Activated CD4-positive, alpha-beta T cell treated with anti-CD3 and anti-CD28 coated beads, Interleukin-2, amount 50 U/mL, for 48 hours (primary cell): ENCODE measurements at regions not wholly inside any gene's neighbourhood (a gene's known extent, or its start where the extent isn't known, plus 50 kb on each side); places are given as distances from the start of the nearest gene placed in this dataset.

Experiments used
- DNase-seq, 2 experiments: peaks; one replicate each; pipeline ENCODE4 v3.0.0-alpha.2; 2020

DNA sequence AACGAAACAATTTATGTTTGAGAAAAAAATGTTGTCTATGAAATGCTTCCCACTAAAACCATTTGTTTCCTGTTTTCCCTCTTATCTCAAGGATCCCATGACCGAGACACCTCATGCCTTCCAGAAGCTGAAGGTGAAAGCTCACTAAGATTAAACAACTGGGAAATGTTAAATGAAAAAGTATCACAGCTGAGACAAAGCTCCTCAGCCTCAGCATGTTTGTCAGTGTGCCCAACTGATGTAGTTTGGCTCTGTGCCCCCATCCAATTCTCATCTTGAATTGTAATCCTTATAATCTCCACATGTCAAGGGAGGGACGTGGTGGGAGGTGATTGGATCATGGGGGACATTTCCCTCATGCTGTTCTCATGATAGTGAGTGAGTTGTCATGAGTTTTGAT is 327.3 kb downstream of the HTR7 start:
- no peak for DNase-seq

DNA sequence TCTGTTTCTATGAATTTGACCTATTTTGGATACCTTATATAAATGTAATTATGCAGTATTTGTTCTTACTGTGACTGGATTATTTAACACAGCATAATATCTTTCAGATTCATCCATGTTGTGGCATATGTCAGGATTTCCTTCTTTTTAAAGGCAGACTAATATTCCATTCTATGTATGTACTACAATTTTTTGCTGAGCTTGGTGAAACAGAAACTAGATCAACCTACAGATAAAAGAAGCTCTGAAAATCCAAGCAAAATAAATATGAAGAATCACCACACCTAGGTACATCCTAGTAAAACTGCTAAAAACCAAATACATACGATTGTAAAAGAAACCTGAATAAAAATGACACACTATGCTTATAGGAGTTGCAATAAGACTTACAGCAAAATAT is 300.5 kb downstream of the HTR7 start:
- no peak for DNase-seq

DNA sequence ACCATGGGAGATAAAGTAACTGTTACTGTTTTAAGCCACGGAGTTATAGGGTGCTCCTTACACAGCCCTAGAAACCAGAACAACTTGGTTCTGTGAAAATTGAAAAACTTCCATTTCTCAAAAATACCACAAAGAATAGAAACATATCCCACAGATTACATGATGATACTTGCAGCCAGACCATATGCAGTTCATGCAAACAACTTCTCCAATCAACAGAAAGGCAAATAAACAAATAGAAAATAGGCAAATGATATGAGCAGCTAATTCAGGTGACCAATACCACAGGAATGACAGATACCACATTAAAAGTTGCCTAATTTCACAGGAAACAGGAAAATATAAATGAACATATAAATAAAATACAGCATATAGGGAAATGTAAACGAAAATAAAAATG is 297.5 kb downstream of the HTR7 start:
- DNase-seq = no peak

DNA sequence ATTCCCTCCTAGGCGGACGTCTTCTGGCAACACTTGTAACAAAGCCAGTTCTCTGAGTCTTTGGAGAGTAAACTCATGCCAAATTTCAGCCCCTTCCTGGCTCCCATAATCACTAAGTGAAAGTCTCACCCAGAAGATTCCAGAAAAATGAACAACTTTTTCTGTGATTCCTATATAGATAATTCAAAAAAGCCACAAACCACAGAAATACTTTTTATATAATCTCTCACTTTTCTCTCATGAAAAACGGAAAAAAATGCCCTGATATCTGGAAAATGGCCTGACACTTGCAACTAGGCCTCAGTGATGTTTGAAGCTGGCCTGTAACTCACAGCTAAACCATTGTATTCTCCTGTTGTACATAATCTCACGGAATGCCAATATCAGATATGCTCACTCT is 296.2 kb downstream of the HTR7 start:
- no peak for DNase-seq

DNA sequence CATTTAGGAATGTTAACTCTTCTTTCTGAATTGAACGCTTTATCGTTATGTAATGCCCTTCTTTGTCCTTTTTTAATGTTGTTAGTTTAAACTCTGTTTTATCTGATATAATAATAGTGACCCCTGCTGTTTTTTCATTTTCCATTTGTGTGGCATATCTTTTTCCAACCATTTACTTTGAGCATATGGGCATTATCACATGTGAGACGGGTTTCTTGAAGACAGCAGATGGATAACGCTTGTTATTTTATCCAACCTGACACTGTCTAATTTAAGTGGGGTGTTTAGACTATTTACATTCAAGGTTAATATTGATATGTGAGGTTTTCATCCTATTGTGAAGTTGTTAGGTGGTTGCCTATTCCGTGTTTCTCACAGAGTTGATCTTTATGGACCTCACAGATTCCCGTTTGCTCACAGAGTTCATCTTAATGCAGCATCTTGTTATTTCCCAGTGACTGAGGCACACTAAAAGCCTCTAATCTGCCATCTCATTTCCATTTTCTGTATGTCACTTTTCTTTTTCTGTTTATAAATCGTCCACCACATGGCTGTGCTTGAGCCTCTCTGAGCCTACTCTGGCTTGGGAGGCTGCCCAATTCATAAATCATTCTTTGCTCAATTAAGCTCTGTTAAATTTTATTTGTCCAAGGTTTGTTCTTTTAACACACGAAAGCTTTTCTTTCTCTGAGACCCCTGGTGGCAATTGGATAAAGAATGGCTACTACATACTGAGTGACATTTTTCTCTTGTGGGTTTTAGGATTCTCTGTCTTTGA is 286.2 kb downstream of the HTR7 start:
- DNase-seq = no peak

DNA sequence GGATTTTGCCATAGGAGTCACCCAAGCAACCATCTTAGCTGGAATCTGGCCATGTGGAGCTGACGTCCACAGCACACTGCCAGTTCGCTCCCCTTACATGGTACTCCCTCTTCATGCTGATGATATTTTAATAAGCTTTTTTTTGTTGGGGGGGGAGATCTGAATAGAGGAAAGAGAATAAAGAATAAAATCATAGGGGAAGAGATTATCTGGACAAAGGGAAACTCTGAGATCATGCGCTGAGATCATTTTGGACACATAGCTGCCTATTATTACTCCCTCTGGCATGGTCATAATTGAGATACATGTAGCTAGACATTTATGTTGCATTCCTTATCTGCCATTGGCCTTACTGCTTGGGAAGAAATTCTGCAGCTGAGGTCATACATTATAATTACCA is 282.7 kb downstream of the HTR7 start:
- no peak for DNase-seq

DNA sequence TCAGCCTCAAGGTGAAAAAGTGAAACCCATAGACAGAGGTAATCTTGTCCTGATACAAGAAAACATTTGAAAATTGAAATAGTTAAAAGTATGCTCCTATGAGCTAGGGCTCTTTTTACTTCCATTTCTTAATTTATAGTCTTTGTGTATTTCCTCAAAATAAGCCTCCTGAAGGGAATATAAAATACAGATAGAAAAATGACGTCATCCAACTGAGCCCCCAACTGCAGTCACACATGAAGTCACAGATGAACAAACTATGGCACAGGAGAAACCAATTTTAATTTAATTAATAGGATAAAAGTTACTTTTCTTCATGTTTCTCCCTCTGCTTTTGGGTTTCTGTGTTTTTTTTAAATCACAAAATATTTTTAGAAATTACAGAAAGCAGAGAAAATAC is 280.3 kb downstream of the HTR7 start:
- no peak for DNase-seq

DNA sequence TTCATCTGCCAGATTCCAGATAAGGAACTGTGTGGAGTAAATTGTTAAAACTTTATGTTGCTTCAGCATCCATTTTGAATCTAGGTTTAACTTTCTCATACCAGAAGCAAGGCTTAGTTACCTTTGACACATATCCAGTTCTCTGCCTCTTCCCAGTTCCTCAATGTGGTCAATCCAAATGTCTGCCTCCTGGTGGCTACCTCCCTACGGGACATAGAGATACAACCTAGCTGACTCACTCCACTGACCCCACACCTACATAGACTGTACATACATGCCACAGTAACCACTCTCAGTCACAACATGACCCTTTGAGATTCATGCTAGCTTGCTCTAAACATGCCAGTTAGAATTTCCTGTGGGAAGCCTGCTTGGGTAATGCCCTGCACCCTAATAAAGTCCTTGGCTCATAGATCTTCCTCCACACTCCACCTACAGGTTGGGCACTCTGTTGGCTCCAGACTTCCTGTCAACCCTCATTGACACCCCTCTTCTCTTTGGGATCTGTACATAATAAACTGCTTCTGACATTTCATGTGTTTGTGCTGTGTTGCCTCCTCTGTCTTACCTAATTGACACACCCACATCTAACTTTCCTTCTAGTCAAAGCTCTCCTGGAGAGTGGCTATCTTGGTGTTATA is 278.1 kb downstream of the HTR7 start:
- DNase-seq = no peak

DNA sequence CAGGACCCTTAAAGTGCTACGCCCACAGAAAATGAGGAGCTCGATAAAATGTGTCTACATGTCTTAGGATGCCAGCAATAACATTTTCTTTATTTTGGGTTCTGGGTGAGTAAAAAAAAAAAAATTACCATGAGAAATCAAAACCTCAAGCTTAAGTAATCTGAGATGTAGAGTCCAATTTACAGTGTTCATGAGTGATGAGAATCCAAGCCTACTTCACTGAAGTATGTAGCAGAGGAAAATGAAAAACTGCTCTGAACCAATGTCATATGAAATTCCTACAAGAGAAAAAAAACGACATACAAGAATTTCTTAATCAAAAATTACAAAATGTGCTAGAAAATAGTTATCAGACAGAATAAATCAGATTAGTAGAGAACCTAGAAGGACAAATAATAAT is 274.4 kb downstream of the HTR7 start:
- DNase-seq = no peak

DNA sequence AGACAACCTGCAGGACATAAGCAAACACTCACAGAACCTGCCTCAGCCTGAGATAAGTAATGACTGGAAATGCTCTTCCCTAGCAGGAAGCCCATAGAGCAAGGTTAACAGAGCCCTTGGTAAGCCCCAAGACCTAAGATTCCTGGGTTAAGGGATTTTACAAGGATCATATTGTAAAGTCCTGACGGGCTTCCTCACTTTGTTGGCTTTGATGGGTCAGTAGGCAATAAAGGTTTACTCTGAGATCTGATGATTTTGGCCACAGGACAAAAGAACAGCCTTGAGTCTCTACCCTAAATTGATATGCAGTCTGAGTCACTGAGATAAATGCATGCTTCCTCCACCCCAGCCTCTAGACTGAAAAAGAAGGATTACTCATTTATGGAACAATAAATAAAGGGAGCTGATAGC is 270.8 kb downstream of the HTR7 start:
- no peak for DNase-seq

DNA sequence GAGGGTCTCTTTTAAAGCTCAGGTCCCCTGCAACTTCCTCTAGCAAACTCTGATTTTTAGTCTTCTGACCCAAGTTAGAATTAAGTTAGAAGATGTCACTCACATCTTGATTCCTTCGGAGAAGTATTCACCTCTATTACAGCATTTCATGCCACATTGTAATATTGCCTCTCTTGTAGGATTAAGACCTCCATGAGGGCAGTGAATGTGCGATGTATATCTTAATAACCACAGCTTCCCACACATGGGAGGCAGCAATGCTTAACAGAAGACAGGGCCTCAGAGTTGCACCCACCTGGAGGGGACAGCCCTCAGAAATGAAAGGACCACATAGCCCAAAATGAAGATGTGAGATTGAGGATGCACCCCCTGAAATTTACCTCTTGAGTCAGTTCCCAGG is 270.3 kb downstream of the HTR7 start:
- DNase-seq = no peak

DNA sequence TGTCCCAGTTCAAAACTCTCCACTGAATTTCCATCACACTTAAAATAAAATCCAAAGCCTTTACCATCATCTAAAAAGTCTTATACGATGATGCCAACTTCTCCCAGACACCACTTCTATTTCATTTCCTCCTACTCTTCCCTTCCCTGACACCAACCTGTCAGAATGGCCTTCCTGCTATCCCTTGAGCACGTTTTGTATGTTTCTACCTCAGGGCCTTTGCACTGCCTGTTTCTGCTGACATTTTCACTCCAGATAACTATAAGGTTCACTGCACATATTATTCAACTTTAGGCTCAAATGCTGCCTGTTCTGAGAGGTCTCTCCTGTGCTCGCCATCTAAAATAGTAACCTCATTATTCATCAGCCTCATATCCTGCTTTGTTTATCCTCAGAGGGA is 269.6 kb downstream of the HTR7 start:
- no peak for DNase-seq

DNA sequence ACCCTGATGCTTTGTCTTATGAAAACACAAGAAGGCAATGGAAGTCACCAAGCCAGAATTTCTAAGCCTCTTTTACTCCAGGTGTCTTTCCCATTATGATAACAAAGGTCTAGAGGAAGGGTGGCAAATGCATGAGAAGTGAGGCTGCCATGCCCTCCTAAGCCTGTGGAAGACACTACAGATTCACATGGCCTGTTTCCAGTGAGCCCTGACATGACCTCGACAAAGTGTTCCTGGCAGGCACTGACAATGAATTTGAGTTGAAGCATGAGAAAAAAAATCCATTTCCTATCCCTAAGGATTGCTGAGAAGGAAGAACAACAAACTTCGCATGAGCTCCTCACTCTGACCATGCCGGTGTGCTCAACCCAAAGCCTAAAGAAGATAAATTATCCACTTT is 268.0 kb downstream of the HTR7 start:
- DNase-seq = no peak

DNA sequence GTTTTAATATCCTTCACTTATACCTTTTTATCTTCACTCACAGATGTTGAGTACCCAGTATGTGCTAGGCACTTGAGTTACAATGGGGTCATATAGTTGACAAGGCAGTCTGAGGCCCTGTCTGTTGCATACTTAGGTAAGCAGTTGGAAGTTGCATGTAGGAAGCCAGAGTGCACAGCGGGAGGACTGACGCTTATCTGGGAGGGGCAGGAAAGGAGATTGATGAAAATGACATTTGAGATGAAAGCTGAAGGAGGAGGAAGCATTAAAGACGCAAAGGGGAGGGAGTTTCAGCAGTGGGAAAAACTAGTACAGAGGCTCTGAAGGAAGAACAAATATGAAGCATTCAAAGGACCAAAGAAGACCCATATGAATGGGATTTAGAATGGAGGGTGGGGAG is 266.2 kb downstream of the HTR7 start:
- no peak for DNase-seq

DNA sequence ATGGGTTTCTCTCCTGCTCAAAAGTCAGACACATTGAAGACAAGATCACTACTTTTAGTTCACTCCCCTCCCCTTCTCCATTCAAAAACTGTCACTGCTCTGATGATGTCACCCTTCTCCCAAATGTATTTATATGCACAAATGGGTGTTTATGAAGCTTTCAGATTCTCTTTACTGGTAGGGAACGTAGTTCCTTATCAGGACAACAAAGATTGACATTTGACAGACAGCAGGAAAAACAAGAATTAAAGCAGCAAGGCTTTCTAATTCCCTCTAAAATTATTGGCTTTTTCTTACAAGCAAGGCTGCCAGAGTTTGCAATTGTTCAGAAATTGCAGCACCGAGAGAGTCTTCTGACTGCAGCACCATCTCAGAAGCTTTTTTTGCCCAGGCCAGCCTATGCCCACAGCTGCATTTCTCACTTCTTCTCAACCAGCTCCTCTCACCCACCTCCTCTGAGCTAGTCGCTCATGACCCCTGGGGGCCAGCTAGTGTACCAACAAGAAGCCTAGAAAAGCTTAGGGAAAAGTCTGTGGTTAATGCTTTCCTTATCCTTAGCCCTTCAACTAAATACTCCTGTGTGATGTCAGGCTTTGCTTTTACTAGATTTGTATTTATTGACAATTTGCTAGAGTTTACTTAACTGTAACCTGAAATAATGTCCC is 265.1 kb downstream of the HTR7 start:
- DNase-seq = peak; percentile 1 to 8

DNA sequence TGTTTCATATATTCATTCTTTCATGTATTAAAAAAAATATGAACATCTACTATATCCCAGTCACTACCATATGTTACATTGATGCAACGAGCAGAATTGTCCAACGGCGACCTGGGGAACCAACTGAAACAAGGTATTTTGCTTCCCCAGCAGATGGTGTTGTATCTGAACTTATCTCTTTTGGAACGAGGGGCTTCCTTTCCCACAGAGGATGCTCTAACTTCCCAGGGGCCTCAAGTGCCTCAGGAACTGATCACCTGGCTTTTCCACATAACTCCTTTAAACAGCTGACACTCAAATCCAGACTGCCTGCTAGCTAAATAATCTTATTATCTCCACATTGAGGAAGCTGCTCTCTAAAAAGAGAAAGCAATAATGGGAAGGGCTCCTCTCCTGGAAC is 259.3 kb downstream of the HTR7 start:
- DNase-seq = no peak

DNA sequence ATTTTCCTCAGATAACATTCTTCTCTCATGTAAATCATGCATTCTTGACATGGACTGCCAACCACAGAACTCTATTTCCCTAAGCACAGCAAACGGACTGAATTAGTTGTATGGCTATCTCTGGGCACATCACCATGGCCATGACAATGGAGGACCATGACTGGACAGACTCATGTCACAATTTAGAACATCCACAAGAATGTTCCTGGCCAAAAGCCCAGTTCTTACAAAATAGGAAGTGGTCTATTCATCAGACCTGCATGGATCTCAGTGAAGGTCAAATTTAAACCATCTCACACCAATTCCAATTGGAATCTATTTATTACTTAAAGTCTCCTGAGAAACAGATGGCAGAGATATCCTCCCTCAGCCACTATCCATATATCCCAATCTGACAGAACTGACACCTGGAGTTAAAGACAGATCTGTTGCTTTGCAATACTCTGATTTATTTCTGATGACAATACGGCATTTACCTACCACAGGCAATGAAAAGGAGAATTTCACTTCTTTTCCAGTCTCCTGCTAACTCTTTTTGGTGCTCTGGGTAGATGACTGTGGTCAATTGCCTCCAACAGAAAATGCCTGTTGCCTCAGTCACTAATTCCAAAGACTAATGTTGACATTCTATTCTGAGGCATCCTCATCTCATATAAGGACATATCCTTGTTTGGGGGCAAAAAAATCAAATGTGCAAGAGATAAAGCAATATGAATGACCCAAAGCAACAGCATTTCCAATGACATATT is 254.8 kb downstream of the HTR7 start:
- DNase-seq = no peak

DNA sequence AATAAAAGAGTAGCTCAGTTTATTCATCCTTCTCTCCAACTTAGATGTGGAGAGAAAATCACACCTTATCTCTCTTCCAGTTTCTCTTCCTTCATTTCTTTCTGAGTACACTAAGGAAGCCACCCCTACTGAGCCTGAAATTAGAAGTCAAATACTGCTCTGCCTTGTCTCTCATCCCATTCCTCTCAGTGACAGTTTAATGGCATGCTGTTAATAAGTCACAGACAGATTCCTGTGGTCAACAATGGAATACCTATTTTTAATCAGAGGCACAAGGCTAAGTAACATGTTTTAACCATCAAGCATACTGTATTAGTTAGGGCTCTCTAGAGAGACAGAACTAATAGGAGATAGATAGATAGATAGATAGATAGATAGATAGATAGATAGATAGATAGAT is 253.2 kb downstream of the HTR7 start:
- DNase-seq = no peak

DNA sequence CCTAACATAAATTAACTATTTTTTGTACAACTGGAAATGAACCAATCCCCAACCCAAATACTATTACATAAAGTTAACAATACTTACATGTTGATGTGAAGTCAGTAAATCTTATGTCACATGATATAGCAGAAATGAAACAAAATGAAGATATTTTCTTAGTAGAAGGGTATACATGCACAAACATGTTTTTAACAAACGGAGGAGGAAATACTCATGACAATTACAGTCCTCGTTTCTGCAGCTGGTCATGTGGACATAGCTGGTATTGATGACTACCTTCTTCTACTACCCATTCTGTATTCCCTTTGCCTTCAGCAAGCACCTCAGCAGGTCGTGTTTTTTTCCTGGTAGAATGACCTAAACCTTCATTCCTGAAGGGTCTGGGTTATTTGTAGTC is 252.3 kb downstream of the HTR7 start:
- DNase-seq = no peak

DNA sequence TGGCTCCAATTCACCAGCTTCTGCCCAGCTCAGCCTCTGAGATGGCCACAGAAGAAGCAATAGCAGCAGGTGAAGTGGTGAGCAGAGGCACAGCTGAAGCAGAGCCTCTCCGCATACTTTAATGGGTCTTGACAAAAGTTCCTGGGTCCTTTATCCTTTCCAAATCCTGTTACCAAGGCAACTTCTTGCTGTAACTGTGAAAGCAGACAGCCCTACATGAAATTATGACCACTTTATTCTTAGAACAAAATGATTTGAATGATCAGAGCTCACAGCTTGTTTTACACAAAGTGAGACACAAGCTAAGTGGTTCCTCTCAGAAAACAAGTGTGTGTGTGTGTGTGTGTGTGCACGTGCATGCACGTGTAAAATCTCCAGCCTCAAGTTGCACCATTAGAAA is 245.6 kb downstream of the HTR7 start:
- DNase-seq = no peak

DNA sequence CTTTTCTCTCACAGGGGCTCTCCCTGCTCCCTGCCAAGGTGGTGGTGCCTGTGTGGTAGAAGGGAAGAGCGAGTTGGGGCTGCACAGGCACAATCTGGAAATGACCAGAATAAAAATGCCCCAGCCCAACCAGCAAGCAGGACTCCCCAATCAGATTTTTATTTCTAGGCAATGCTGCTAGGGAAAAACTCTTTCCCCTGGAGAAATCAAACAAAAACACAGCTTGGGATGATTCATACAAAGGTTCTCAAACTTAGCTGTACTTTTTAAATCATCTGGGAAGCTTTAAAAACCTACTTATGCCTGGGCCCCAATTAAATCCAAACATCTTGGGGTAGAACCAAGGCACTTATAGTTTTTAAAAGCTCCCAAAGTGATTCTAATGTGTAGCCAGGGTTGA is 243.2 kb downstream of the HTR7 start:
- DNase-seq = no peak

DNA sequence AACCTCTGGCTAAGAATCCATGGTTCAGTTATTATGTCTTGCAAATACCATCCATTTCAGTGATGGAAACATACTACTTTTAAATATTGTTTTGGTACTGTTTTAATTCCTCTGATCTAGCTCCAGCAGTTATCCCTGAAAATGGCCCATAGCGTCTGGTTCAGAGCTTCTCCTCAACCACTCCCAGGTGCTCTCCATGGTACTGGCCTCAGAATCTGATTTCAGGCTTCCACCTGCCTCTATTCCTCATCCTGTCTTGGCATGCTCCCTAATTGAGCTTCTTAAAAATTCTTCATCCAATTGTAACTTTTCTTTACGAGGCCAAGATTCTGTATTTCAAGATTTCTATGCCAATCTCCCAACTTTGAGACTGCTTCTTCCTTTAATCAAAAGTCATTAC is 236.3 kb downstream of the HTR7 start:
- no peak for DNase-seq

DNA sequence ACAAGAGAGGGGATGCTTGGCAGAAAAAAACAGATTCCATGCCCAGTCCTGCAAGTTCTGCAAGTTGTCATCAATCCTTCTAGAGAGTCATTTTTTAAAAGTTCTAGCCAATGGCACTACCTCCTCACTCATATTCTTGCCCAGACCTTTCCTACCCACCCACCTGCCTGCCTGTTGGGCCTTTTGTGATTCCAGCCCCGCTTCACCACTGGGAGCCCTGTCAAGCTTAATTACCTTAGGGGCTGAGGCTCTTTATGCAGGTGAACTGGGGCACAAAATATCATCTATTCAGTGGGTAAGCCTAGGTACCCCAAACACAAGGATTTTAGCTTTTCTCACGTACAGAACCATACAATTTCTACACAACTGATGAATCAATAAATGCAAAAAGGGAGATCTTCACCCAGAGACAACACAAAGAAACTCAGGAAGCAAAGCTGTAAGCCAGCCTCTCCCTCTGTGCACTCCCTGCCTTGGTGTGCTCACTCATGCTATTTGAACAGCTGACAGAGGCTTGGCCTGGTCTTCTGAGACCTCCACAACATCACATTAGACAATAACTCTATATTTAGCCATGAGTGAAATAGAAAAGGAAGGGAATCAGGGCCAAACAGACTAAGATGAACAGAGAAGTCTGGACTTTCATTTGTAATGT is 222.6 kb downstream of the HTR7 start:
- DNase-seq = no peak
